ENCODE measurements at regions not wholly inside any gene's neighbourhood (a gene's known extent, or its start where the extent isn't known, plus 50 kb on each side); places are given as distances from the start of the nearest gene placed in this dataset.
"Not testable (repeated sequence)": the region's sequence is repeated elsewhere in the genome, so short reads cannot be mapped to it uniquely, and the experiment has no call there.

DNA sequence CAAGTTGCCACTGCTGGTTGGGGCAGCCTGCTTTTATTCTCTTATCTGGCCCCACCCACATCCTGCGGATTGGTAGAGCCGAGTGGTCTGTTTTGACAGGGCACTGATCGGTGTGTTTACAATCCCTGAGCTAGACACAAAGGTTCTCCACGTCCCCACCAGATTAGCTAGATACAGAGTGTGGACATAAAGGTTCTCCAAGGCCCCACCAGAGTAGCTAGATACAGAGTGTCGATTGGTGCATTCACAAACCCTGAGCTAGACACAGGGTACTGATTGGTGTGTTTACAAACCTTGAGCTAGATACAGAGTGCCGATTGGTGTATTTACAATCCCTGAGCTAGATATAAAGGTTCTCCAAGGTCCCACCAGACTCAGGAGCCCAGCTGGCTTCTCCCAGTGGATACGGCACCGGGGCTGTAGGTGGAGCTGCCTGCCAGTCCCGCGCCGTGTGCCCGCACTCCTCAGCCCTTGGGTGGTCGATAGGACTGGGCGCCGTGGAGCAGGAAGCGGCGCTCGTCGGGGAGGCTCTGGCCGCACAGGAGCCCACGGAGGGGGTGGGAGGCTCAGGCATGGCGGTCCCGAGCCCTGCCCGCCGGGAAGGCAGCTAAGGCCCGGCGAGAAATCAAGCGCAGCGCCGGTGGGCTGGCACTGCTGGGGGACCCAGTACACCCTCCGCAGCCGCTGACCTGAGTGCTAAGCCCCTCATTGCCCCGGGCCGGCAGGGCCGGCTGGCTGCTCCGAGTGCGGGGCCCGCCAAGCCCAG is 157.8 kb upstream of the PPP1R3A start:
- DNase-seq = not testable (repeated sequence)

GRCh38 chr7:114073701-114074100 is 154.9 kb upstream of the PPP1R3A start:
- no peak for DNase-seq

GRCh38 chr7:114070246-114070645 is 151.4 kb upstream of the PPP1R3A start:
- no peak for DNase-seq

DNA sequence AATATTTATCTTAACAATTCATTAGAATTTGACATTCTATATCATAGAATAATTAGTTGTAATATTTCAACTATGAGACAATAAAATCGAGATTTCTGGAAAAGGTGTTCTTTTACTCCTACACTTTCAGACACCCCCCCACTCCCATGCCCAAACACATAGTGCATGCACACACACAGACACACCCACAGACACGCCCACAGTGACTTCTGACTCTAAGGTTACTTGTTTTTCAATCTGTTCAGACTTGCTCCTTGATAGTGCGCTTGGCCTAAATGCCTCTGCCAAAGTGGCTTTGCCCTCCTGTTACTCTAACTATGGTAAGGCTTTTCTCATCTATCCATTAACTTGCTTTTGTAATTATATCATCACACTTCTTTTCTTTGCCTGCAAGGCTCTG is 144.0 kb upstream of the PPP1R3A start:
- no peak for DNase-seq

GRCh38 chr7:114051871-114052331 is 133.1 kb upstream of the PPP1R3A start:
- no peak for DNase-seq

- no peak for DNase-seq
Observed at GRCh38 chr7:114050571-114050970, 131.8 kb upstream of the PPP1R3A start.

- peak in 1 of 2 donors; percentile 31 for DNase-seq
Observed at GRCh38 chr7:114048386-114049235, 129.8 kb upstream of the PPP1R3A start.

DNA sequence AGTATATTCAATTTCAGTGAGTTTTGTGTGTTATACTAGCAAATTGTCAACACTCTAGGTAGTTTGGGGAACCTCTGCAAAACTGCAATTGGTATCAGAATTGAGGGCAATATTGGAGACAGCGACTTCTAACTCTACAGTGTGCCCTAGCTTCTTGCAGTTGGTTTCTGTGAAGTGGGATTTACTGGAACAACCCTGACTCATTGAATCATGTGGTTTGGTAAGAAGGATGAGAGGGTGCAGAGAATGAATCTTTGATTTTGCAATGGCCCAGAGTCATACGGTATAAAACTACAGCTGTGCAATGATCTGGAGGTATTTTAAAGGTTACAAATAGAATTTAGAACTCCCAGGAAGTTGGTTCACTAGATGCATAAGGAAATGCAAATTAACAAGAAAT is 129.1 kb upstream of the PPP1R3A start:
- no peak for DNase-seq

DNA sequence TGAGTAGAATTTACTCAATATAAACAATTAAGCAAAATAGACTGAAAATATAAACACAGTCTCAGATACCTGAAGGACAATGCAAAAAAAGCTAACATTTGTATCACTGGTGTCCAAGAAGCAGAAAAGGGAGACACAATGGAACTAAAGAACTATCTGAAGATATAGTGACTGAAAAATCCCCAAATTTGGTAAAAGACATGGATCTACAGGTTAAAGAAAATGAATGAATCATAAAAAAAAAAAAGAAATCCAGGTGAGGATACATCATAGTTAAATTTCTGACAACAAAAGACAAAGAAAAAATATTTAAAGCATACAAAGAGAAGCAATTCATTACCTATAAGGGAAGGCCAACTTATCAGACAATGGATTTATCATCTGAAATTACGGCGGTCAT is 114.7 kb upstream of the PPP1R3A start:
- no peak for DNase-seq

- peak in 1 of 2 donors; percentile 72 for DNase-seq
Observed at GRCh38 chr7:114026486-114027089, 107.8 kb upstream of the PPP1R3A start.

- no peak for DNase-seq
Observed at GRCh38 chr7:114021135-114021534, 102.3 kb upstream of the PPP1R3A start.

DNA sequence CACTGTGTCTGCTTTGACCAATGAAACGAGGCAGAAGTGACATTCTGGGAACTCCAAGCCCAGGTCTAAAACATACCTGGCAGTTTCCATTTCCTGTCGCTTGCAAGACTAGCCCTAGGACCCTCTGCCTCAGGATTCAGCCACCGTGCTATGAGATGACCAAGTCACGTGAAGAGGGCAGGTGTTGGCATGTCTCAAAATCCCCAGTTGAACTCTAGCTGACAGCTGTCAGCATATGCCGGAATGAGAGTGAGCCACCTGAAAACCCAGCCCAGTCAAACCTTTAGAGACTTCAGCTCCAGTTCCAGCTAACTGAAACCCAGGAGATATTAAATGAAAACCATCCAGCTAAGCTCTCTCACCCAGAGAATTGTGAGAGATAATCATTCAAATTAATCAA is 89.9 kb upstream of the PPP1R3A start:
- no peak for DNase-seq

DNA sequence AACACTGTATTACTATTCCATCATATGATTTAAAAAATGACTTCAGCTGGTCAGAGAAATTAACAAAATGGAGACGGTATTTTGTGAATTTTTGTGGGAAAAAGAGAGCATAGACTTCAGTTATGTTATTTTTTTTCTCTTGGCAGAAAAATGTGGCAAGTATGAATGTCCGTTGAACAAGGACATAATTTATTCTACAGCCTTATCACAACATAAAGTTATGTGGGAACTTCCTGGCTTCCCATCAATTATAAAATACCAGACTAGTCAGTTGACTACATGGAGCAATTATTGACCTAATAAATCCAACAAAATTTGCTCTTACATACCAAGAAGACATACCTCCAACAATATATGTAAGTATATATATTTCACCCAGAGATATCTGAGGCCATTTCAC is 88.6 kb upstream of the PPP1R3A start:
- no peak for DNase-seq

DNA sequence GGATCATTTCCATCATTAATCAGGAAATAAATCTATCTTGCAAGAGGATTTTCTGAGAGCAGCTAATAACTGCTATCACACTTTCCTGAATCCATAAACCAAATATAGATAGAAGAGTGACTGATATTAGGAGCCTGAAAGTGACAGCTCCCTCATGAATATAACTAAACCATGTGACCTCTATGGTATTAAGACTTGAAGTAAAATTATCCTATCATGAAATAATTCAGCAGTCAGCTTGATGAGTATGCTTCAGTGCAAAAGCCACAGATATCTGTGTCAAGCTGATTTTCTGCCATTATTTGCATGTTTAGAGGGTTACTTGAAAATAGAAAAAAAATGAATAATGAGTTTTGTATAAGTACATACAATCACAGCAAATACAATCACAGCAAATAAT is 80.1 kb upstream of the PPP1R3A start:
- no peak for DNase-seq

DNA sequence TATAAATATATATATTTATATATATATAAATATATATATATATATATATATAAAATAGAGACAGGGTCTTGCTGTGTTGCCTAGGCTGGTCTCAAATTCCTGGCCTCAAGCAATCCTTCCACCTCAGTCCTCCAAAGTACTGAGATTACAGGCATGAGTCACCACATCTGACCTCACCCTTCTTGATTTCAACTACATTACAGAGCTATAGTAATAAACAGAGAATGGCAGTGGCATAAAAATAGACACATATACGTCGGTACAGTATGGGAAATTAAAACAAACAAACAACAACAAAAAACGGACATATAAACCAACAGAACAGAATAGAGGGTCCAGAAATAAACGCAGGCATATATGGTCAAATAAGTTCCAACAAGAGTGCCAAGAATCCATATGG is 77.6 kb upstream of the PPP1R3A start:
- DNase-seq = no peak

DNA sequence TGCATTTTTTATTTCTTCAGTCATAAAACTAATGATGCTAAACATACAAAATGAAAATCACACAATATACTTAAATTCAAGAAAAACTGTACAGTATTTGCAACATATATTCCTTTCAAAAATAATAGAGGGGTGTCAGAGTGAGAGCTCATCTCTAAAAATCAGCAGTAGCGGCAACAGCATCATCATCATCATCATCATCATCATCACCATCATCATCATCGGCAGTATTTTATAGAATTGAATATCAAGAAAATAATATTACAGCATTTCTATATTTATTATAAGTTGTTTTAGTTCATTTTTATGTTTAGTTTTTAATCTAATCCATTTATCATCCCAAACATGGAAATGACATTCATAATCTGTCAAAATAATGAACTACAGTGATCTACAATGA is 67.4 kb upstream of the PPP1R3A start:
- DNase-seq = no peak

- no peak for DNase-seq
Observed at GRCh38 chr7:113976508-113976907, 57.7 kb upstream of the PPP1R3A start.

GRCh38 chr7:113968713-113969112 is 49.9 kb upstream of the PPP1R3A start:
- no peak for DNase-seq

All from CD4-positive, alpha-beta T cell treated with Interleukin-1 beta for 1 hour (primary cell).